ENCODE measurements at regions not wholly inside any gene's neighbourhood (a gene's known extent, or its start where the extent isn't known, plus 50 kb on each side); places are given as distances from the start of the nearest gene placed in this dataset.

DNA sequence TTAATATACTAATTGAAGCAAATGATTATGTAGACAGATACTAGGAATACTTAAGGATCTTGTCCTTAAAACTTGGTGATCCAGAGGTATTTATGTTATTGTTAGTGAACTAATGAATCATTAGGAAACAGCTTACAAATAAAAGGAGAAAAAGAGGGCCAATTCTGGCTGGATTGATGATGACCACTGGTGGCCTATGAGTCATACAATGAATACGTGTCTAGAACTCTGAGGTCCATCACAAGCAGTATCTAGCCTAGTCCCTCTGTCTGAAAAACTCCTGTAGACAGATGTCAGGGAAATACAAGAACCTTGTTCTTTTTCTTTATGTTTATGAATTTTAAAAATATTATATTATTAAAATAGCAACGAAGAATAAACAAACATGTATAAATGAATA lies 51.7 kb upstream of the RTL1 start:
- no peak for DNase-seq

DNA sequence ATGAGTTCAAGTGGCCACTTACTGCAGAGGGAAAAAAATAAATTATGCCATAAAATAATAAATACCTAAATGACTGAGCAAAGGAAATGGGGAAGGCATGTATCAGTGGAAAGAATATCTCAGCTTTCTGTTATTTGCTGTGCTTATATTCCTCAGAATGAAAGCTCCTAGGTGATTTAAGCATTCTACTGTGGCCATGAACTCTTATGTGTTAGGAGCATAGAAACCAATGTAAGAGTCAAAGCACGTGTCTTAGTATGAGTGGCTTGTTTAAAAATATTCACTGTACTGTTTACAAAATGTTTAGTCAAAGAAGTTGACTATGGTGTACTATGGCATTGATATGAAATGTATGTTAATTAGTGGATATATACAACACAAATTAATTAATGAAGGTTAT lies 59.0 kb upstream of the RTL1 start:
- no peak for DNase-seq

DNA sequence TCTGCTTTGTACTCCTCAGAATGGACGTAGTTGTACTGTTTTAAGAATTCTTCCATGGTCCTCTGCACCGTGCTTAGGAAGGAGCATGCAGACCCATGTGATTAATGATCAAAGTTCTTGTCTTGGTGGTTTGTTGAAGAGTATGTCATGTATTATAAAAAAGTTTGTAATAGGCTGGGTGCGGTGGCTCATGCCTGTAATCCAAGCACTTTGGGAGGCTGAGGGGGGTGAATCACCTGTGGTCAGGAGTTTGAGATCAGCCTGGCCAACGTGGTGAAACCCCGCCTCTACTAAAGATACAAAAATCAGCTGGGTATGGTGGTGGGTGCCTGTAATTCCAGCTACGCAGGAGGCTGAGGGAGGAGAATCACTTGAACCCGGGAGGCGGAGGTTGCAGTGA lies 61.8 kb upstream of the RTL1 start:
- DNase-seq = no peak

DNA sequence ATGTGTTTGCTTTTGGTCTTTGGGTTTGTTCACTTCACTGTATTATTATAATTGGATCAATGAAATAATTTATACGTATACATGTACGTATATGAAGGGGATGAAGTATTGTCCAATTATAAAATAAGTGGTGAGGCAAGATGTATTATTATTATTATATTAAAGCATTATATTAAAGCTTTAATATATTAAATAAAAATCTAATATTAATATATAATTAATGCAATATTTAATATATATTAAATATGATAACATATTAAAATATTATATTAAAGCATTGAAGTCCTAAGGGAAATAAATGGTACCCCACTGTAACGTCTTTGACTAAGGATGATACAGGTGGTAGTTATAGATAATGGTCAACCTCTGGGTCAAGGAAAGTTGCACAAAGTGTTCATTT lies 63.7 kb upstream of the RTL1 start:
- no peak for DNase-seq

DNA sequence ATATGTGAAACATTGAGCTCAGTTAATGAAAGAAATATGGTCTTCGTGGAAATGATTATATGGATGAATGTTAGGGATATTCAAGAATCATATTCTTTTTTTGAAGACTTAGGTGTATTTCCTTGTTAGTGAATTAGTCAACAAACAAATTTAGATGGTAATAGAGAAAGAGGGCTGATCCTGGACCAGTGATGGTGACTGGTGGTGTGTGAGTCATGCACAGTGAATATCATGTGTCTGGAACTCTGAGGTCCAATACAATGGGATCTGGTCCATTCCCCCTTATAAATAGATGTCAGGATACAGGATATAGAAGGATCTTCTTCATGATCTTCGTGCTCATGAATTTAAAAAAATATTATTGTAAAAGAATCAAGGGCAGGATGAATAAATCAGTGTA lies 64.4 kb upstream of the RTL1 start:
- no peak for DNase-seq

DNA sequence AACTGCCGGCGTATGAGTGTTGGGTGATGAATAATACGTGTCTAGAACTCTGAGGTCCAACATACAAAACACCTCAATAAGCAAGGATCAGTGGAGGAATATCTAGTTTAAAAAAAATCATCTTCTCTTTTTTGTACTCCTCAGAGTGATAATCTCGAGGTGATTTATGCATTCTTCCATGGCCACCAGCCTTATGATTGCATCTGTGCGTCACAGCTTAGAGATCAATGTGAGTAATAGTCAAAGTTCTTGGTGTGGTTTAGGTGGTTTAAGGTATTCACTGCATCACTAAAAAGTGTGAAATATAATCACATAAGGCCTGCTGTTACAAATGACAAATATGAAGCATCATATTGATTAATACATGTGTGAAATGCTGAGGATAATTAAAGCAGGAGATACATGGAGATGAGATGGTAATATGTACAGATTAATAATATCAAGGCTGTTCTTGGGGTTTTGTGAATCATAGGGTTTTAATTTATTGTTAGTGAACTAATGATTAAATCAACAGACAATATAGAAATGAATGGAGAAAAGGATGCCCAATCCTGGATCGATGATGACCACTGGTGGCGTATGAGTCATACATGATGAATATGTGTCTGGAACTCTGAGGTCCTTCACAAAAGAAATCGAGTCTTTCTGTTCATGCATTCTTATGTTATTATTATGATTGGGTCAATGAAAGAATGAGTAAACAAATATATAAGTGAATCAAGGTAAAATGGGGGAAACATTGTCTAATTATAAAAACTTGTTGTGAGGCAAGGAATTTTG lies 68.8 kb upstream of the RTL1 start:
- DNase-seq = no peak

DNA sequence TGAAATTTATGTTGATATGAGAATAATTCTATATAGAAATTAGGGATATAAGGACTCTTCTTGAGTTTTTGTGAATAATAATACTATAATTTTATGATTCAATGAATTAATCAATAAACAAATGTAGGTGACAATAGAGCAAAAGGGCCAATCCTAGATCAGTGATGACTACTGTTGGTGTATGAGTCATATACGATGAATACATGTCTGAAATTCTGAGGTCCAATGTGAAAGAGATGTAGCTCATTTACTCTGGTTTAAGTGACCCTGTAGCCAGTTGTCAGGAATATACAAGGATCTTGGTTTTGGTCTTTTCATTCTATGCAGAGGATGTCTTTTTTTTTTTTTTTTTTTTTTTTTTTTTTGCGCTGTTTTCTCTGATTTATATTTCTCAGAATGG lies 72.1 kb upstream of the RTL1 start:
- DNase-seq = no peak

DNA sequence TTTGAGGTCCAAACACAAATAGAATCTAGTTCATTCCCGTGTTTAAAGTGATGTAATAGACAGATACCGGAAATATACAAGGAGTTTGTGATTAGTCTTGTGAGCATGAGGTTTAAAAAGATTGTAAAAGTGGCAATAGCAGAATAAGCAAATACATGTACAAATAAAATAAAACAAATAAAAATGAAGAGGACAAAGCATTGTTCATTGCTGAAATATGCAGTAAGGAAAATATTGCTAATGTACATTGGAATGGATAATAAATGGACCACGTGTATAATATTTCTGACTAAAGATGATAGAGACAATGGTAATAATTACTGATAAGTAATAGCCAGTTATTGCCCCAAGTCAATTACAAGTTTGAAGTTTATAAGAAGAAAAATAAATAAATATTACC lies 75.6 kb upstream of the RTL1 start:
- DNase-seq = no peak

DNA sequence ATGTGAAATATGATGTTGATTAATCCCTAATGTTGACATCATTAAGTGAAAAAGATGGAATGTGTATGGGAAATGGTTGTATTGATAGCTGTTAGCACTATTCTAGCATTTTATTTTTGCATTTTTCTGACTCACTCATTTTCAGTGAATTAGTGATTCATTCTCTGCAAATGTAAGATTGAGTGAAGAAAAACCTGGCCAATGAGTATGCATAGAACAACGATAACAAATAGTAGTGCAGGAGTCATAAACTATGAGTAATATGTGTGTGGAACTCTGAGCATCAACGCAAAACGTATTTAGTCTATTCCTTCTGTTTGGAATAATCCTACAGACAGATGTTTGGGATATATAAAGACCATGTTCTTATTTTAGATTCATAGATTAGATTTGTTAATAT lies 76.3 kb upstream of the RTL1 start:
- DNase-seq = no peak

DNA sequence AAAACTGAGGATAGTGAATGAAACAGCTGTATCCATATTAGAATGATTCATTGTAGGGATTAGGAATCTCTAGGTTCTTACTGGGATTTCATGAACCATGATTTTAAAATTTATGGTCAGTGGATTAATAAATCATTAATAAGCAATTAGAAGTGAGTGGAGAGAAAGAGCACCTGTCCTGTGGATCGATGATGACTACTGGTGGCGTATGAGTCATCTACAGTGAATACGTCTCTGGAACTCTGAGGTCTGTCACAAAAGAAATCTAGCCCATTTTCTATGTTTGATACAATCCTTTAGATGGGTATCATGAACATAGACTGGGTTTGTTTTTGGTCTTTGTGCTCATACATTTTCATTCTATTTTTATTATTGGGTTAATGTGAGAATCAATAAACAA lies 77.3 kb upstream of the RTL1 start:
- no peak for DNase-seq

DNA sequence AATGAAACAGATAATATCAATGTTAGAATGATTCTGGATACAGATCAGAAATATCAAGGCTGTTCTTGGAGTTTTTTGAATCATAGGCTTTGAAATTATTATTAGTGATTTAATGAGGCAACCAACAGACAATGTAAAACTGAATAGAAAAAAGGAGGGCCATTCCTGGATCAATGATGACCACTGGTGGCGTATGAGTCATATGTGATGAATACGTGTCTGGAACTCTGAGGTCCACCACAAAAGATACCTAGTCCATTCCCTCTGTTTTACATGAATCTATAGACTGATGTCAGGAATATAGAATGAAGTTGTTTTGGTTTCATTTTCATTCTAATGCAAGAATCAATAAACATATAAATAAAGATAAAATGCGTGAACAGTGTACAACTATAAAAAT lies 78.3 kb upstream of the RTL1 start:
- DNase-seq = no peak

DNA sequence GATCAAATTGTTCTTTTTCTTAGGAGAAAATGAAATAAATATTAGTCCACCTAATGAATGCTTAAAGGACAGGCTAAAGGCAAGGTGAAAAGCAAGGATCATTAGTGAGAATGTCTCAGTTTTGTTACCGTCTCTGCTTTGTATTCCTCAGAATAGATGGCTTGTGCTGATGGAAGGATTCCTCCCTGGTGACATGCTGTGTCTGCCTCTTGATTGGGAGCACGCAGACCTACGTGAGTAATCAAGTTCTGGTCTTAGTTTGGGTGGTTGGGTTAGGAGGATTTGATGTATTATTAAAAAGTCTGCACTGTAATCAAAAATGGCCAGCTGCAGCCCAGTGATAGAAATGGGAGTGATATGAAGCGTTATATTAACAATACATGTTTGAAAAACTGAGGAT lies 78.8 kb upstream of the RTL1 start:
- no peak for DNase-seq

DNA sequence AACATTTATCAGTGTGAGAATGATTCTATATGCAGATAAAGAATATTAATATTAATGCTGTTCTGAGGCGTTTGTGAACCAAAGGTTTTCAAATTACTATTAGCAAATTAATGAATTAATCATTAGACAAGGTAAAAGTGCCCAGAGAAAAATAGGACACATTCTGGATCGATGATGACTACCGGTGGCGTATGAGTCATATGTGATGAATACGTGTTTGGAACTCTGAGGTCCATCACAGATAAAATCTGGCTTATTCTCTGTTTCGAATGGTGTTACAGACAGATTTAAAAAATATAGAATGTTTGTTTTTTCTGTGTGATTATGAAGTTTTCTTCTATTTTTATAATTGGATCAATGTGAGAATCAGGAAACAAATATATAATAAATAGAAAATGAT lies 79.2 kb upstream of the RTL1 start:
- DNase-seq = no peak

DNA sequence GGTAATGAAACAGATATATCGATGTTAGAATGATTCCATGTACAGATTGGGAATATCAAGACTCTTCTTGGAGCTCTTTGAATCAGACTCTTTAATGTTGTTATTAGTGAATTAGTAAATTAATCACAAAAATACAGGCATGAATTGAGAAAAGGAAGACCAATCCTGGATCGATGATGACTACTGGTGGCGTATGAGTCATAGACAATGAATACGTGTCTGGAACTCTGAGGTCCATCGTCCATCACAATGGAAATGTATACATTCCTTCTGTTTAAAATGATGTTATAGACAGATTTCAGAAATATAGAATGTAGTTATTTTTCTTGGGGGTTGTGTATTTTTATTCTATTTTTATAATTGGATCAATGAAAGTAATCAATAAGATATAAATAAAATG lies 80.2 kb upstream of the RTL1 start:
- no peak for DNase-seq

DNA sequence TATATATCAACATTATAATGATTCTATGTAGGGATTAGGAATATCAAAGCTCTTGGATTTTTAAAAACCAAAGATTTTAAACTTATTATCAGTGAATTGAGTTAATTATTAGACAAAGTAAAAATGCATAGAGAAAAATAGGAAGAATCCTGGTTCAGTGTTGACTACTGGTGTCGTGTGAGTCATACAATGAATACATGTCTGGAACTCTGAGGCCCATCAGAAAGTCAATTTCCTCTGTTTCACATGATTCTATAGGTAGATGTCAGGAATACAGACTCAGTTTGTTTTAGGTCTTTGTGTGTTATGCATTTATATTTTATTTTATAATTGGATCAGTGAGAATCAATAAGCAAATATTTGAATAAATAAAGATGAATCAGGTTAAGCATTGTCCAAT lies 84.5 kb upstream of the RTL1 start:
- DNase-seq = no peak

DNA sequence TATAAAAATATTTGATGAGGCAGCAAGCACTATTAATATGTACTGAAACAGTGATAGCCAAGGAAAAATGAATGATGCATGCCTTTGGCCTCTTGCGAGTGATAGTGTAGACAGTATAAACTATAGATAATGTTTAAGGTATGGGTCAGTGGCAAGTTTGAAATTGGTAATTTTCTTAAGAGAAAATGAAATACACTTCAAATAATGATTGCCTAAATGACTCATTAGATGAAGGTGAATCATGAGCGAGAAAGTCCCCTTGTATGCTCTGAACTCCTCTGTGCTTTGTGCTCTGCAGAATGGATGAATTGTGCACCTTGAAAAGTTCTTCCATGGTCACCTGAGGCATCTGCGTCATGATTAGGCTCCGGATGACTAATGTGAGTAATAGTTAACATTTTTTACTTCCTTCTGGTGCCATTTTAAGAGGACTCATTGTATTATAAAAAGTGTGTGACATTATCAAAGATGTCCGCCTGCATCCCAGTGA lies 84.9 kb upstream of the RTL1 start:
- DNase-seq = no peak

DNA sequence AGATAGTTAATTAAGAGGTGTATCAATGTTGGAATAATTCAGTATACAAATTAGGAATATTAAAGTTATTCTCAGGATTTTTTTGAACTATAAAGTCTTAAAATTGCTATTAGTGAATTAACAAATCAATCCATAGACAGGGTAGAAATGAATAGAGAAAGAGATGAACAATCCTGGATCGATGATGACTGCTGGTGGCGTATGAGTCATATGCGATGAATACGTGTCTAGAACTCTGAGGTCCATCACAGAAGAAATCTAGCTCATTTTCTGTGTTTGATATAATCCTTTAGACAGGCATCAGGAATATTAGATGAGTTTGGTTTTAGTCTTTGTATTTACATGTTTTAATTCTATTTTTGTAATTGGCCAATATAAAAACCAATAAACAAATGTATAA lies 85.4 kb upstream of the RTL1 start:
- no peak for DNase-seq

DNA sequence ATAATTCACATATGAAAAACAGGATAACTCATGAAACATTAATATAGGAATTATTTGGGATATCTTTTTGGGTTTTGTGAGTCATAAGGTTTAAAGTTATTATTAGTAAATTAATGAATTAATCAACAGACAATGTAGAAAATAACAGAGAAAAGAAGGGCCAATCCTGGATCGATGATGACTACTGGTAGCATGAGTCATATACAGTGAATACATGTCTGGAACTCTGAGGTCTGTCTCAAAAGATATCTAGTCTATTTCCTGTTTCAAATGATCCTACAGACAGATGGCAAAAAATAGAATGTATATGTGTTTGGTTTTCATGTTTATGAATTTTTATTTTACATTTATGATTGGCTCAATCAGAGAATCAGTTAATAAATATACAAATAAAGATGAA lies 86.4 kb upstream of the RTL1 start:
- no peak for DNase-seq

DNA sequence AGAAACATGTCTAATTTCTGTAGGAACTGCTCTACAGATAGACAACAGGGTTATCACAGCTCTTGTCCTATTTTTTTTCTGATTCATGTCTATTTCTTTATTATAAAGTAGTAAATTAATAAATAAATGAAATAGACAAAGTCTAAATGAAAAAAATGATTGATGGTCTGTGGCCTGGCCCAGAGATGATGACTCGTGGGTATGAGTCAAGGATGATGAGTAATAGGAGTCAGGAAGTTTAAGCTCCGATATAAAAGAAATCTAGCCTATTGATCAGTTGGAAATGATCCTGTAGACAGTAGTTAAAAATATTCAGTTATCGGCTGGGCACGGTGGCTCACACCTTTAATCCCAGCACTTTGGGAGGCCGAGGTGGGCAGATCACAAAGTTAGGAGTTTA lies 90.6 kb upstream of the RTL1 start:
- DNase-seq = no peak

DNA sequence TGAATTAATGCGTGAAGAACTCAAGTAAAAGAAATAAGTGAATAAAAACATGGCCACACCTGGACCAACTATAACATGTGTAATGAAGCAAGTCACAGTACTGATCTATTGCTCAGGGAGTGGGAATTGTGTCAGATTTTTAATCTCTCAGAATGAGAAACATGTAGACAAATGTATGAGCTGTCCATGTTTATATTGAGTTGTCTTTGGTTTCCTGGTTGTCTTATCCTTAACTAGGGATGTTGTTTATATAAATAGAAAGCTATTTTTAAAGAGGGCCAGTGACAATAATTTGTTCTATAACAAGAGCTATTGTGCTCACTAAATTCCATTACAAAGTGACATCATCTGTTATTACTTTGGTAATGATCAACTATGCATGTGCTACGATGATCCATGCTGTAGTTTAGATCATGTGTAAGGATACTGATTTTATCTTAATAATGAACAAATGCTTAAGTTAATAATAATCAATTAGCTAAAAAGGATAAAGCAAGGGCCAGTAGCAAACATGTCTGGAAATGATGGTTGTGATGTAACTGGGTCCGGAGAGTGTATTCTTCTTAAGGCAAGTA lies 91.3 kb upstream of the RTL1 start:
- DNase-seq = no peak

DNA sequence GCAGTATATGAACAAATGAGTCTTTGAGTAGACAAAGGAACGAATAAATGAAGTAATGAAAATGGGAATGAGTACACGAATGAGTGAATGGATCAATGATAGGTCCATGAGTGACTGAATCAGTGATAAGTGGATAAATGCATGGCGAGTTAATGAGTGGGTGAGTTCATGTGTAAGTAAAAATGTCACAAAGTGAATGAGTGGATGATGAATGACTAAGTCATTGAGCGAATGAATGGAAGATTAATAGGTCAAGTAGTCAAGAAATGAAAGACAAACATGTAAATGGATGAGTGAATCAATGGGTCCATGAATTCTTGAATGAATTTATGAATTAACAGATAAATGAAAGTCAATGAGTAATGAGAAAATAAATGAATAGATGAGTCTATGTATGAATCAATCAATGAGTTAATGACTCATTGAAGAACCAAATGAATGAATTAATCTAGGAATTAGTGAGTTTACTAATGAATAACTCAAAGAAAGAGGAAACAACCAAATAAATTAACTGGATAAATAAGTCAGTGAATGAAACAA lies 97.3 kb upstream of the RTL1 start:
- DNase-seq = no peak

DNA sequence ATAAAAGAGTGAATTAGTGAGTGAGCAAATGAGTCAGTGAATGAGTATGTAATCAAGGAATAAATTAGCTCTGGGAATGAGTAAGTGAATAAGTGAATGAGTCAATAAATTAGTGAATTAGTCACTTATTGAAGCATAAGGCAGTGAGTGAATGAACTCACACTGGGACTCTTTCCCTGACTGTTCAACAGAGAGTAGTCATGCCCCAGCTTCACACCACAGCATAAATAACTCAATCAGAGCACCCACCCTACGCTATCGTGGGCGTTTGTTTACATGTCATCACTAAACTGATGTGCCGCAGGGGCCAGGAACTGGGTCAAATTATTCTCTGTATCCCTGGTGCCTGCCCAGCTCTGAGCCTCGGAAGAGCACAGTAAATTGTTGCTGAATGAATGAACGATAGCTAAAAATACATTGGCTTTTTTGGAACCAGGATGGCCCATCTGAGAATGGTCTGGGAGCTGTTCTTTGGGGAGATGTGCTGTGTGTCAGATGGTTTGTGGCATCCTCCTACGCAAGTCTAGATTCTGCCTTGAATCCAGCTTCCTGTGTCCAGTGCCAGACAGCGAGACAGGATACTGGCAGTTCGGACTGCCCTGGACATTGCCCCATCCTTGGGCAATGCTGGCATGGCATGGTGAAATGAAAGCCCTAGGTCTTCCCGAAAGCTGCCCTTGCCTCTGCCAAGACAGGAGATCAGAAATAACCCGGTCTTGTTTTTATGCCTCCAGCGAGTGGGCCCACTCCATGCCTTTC lies 98.0 kb upstream of the RTL1 start:
- no peak for DNase-seq

DNA sequence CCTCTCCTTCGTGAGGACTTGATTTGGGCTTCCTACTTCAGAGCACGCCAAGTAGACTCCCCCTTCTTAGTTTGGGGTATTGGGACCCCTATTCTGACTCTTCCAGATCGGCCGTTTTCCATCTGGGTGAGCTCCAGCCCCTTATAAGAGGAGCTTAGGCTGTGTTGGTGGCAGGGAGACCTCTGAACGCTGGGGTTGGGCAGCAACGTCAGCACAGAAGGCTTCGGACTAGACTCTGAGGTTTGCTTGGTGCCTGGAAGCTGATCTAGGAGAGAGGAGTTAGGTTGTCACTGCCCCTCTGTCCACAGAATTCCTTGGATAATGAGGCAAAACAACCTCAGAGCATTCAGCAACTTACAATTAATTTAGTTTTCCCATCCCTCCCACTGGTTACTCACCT lies 99.2 kb upstream of the RTL1 start:
- DNase-seq = no peak

DNA sequence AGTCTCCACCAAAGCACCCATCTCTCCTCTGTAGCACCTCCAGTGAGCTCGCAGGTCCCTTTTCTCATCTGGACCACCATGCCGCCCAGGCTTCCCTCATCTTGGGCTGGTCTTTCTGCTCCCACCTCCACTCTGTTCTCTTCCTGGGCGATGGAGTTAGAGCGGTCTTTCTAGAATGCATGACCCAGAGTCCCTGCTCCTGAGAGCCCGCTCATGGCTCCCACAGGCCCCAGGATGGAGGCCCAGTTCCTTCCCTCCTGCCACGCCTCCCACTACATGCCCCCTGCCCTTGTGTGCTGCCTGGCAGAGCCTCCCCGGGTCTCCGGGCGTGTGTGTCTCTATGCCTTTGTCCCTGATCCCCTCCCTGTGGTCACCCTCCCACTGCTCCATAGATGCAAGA lies 100.7 kb upstream of the RTL1 start:
- DNase-seq = no peak

Data from CD4-positive, alpha-beta T cell treated with Interleukin-17A for 1 hour (primary cell).